Superior temporal gyrus (tissue), 1 donor: ENCODE measurements at regions not wholly inside any gene's neighbourhood (a gene's known extent, or its start where the extent isn't known, plus 50 kb on each side); places are given as distances from the start of the nearest gene placed in this dataset.

Experiments
- DNase-seq: peaks from one replicate; pipeline ENCODE4 v3.0.0-alpha.2; 2016; ENCODE audit errors: extremely low spot score

DNA sequence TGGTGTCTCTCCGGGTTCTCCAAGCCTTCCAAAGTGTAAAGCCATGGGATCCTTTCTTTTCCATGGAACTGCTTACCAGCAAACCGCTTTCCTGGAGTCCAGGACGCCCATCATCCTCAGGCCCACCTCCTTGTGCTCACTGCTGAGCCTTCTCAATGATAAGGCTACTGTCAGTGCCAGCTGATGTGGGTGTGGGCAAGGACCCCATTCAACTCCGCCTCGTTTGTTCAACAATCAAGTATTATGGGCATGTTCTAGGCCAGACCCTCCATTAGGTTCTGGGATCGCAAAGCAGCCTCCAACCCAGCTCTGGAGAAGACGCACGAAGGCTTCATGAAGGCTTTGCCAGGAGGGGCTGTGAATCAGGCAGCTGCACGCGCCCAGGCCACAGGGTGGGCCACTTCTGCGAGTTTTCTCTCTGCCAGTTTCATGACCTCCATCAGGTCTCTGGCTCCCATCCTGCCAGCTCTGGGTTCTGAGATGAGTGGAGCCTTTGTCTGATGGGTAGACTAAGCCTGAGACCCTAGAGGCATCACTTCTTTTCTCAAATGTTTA lies 177.1 kb downstream of the MRPL14 start:
- DNase-seq, result no peak

DNA sequence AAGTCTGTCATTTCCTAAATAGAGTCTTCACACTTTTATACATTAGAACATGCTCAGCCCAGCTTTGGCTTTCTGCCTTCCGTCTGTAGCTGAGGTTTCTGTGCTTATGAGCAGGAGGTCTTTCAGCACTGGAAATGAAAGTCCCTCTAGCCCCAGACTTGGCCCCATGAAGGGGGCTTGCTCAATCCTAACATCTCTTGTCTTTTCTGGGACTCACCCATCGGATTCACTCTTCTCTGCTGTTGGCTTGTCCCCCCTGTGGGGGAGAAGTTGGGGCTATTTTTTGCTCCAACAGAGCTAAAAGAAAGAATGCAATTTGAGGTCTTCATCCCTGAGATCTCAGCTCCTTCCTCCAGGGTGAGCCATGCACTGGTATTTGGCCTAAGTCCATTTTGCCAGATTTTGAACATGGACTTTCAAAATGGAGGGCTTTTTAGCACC lies 177.7 kb downstream of the MRPL14 start:
- no peak for DNase-seq

DNA sequence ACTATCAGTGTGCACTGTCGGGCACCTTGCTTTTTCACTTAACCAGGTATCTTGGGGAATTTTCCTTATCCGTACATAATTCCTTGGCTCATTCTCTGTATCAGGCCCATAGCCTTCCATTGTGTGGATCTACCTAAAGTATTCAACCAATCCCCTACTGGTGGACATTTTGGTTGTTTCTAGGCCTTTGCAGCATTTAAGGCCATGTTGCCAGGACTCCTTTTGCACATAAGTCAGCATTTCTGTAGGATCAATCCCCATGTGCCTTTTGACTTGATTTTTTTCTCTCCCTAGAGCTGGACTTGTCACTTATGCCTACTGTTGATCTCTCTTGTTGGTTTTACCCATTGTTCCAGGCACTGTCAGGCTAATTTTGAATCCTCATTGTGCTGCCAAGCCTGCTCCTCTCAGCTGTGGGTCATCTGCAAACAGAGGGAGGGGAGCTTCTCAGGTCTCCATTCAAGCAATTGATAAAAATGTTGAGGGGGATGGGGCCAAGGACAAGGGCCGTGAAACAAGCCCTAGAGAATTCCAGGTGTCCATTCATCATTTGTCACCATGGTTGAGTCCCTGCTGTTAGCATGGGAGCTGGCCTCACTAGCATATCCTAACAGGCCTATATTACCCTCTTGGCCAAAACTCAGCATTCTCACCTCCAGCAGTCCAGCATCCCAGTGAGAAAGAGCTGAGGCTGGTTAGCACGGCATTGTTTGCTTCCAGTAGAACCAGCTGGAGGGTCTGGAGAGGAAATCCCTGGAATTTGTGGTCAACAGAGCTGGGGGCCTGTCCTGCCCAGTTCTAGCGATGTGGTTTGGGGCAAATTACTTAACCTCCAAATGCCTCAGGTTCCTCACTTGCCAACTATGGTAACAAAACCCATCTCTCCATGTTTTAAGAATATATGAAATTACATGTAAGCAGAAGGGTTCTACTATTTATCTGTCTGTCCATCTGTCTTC lies 178.4 kb downstream of the MRPL14 start:
- no peak for DNase-seq

DNA sequence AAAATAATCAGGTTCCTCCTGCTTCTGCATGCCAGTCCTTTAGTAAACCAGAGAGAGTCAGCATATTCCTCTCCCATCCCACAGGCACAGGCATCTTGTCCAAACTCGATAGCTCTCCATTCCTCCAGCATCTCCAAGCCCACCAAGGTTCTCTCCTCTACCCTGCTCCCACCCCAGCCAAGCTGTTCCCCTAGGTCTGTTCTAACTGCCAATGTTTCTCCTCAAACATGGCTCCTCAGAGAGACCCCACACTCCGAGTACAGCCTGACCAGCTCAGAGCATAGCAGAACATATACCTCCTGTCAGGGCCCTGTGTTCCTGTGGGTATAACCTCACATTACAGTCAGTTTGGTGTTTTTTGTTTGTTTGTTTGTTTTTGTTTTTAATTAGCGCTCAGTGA lies 177.8 kb downstream of the VEGFA start:
- DNase-seq, result no peak

DNA sequence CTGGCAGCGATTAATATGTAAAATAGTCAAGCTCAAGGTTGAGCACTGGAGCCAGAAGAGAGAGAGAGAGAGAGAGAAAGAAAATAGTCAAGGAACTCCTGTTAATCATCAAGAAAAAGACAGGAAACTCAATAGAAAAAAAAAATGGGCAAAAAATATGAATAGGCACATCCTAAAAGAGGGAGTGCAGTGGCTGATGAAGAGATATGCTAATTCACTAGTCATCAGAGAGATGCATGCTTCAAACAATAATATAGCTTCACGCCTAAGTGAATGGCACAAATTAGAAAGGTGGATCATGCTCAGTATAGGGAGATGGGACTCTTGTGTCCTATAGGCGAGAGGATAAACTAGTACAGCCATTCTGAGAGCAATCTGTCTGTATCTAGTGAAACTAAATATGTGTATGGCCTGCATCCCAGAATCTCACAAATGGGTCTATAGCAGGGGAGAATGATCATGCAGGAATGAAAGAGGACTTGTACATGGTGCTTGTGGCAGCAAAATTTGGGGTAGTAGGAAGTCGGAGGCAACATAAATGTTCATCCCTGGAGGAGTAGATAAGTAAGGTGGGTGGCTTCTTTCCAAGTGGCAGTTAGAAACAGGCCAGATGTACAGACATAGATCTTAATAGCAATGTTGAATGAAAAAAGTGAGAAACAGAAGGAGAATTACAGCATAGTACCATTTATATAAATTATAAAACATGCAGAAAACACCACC lies 176.8 kb downstream of the VEGFA start:
- no peak for DNase-seq

DNA sequence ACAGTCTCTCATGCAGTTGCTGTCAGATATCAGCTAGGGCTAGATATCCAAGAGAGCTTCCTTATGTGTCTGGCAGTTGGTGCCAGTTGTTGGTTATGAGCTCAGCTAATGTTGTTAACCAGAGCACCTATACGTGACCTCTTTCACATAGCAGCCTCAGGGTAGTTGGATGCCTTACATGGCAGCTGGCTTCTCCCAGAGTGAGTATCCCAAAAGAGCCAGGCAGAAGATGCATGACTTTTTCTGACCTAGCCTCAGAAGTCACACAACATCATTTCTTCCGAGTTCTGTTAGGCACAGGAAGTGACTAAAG lies 175.7 kb downstream of the VEGFA start:
- DNase-seq, result no peak

DNA sequence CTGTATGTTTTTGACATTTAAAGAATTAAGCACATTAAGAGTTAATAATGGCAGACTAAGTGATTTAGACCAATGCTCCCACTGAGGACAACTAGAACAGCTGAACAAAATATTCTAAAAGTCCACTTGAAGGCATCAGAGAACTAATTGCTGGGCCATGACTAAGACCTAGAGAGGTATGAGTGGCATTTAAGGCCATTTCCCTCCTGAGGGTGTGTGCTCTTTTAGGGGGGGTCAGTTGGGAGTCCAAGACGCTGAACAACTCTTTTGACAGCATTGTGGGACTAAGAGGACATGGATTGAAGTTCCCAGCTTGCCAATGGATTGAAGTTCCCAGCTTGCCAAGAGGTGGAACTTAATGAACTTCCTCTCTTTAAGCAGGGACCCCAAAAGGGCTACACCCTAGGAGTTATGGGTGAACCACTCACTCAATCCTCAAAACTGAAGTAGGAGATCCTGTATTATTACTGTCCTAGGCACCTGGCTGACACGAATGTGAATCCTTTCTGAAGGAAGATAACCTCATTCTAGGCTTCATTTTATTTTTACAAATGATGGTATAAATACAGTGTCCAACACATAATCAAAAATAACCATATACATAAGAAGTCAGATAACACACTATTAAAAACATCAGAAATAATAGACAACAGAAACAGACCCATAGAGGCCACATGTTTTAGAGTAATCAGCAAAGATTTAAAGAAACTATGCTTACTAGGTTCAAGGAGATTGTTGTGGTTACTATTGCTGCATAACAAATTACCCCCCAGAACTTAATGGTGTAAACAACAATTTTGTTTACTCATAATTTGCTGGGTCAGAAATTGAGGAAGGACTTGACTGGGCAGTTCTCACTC lies 175.1 kb downstream of the VEGFA start:
- DNase-seq, result no peak

DNA sequence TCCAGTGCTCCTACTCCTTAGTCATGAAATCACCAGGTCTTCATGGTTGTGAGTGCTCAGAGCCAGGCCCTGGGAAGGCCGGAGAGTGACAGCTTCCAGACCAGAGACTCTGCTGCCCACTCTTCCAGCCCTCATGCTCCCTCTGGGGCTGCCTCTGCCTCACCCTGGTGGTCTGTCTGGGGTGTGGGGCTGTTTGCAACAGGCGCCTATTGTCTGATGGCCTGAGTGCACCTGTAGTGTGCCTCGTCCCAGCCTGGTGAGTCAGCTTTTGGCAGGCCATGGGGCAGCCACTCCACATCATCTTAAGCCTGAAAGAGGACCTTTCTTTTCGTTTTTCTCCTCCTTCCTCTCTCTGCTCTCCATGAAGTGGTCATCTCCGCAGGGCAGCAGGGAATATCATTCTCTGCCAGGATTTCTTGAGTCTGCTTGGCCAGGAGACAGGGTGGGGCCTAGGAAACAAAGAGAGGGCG lies 173.8 kb downstream of the VEGFA start:
- DNase-seq, result no peak

DNA sequence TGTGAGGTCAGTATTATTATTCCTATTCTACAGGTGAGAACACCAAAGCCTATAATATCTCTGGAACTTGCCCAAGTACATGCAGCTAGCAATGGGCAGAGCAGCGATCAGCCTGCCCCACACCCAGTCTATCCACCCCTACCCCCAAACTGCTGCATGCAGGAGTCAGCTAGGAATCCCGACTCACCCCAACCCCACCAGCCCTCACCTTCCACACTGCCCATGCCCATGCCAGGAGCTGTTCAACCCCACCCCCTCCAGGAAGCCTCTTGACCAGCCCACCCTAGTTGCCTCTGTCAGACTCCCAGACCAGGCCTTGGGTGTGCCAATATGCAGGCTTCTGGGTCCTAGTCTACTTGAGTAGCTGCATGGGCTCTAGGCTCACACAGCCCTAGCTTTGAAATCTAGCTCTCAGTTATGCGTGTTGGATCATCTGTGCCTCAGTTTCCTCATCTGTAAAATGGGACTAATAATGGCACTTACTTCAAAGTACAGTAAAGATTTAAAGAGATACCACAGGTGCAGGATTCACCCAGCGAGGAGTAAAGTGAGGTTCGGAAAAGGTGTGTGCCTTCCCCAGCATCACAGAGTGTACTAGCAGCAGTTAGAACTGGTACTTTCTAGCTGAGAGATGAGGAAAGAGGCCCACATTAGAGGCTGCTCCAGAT lies 173.2 kb downstream of the VEGFA start:
- DNase-seq, result no peak

DNA sequence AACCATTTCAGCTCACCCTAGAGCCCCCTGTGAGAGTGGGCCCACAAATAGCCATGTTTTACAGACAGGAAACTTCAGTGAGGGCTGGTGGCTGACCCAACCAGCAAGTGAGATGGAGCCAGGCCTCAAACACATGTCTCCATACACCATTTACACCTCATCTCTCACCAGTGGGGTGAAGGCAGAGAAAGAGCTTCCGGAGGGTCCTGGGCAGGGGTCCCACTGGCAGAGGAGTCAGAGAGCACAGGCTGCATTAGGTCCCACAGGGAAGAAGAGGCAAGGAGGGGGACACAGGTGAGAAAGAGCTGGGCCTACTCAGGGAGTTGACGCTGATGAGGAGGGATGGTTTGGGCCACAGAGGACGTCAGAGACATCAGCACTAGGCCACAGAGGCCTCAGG lies 172.6 kb downstream of the VEGFA start:
- no peak for DNase-seq

DNA sequence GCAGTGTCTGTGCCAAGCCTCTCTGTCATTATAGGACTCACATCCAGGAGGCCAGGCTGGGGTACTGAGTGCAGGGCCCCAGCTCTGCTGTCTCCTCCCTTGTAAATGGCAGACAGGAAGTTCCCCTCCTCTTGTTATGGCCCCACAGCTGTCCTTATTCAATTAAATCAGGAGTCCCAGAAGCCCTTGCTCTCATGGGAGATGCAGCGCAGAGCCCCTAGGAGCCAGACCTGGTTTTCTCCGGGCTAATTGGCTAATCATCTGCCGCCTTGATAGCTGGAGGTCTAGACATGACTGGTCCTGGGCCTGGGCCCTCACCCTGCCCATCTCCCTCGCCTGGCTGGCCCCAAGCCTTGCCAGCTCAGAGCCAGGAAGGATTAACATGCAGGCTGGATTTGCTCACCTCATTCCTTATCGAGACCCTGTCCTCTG lies 172.0 kb downstream of the VEGFA start:
- no peak for DNase-seq

DNA sequence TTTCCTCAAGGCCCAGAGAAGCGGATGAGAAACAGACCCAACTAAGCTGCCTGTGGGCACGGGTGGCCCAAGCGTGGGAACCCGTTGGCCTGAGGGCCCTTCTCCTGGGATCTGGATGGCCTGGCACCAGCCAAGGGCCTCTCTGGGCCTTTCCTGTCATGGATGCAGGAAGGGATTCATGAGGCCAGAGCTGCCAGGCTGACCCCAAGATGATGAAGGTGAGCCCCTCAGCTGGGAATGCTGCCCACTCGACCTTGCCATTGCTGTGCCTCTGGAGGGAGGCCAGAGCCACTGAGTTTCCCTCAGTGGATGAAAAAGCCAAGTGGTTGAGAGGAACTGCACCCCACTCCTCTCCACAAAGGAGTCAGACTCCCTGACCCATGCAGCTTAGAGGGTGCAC lies 171.2 kb downstream of the VEGFA start:
- no peak for DNase-seq

DNA sequence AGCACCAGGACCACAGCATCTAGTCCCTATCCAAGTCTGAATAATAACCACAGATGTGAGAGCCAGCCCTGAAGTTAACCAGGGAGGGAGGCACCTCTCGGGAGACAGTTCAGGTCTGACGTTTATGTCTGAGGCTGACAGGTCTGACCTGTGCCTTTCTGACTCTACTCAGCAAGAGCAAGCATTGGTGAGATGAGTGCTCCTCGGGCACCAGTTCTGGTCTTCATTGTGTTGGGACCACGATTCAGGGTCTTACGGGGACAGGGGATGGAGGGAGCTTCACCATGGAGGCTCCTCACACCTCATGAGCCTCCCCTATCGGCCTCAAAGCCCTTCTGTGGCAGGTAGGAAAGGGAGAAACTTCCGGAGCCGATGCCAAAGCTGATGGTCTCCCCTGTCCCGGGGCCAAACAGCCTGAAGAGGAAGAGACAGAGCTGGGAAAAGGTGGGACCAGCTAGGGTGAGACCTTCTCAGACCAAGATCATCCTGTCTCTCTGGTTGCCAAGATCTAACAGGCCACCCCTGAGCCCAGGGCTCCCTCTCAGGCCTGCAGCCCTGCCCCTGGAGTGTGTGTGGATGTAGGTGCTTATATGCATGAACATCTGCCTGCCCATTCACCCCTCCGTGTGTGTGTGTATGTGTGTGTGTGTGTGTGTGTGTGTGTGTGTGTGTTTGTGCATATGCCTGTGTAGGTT lies 170.5 kb downstream of the VEGFA start:
- DNase-seq, result no peak

DNA sequence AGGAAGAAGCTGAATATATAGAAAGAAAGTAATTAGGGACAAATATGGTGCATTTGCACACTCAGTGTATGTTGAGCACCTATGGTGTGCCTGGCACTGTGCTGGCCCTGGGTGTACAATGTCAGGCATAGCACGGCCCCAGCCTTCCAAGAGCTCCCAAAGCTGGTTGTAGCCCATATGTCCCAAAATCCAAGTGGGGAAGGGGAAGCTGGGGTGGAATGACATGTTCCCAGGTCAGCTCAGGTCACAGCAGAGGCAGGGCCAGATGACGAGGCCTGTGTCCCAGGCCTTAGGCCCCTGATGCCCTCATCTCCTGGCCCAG lies 170.0 kb downstream of the VEGFA start:
- DNase-seq, result no peak

DNA sequence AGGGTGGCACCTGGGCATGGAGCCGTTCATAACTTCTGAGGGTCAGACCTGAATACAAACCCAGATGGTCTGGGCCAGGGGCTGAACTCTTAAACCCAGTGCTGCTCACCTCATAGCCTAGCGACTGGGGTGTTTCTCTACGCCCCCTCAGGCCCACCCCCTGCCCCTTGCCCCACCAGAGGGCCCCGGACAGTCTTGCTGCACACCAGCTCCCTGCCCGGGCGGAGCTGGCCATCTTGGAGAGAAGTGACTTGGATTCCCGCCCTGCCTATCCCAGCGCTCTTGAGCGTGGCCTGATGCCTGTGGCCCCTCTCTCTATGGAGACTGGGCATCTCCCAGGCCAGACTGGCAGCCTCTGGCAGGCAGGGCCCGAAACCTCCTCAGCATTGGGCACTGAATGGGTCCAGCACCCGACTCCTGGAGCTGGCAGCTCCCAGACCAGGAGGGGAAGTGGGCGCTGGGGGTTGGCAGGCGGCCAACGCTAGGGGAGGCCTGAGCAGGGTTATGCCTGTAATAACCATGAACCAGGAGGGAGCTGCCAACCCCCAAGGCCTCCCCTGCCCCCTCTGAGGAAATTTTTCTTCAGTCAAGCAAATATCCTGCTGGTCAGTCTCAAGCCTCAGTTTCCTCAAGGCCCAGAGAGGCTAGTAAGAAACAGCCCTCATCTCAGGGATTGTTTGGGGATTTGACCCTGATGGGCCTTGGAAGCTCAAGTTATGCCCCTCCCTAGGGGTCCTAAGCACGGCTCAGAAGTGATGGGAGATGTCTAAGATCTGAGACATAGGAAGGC lies 169.5 kb downstream of the VEGFA start:
- no peak for DNase-seq

DNA sequence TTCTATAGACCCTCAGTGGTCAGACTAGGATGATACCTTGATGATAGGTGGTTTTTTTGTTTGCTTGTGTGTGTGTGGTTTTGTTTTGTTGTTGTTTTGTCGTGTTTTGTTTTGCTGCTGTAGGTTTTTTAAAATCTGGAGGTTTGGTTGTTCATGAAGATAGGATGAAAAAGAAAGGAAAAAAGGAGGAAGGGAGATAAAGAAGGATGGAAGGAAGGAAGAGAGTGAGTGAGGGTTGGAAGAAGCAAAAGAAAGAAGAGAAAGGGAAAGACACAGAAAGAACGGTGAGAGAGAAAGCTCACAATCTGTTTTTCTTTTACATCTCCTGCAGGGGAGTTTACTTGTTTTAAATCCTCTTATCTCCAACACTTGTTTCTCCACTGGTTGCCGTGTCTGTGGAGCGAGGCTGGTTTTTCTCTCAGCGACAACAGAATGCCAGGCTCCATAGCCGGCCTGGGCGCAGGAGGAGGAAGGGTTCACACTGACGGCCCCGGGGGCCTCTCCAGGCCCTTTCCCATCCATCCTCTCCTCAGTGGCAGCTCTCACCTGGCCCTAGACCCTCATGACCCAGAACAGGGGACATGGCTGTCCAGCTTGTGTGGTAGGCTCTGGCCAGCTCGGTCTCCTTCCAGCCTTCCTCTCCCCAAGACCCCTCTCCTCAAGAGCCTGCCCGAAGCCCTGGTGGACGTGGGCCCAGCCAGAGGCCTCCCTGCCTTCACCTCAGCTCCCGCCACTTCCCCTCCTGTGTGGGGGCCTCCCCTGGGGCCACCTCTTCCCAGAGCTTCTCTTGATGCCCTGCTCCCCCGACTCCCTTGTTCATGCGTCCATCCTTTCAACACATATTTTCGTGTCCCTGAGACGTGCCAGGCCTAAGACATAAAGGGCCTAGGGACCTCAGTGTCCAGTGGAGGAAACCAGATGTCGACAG lies 168.4 kb downstream of the VEGFA start:
- DNase-seq, result no peak

DNA sequence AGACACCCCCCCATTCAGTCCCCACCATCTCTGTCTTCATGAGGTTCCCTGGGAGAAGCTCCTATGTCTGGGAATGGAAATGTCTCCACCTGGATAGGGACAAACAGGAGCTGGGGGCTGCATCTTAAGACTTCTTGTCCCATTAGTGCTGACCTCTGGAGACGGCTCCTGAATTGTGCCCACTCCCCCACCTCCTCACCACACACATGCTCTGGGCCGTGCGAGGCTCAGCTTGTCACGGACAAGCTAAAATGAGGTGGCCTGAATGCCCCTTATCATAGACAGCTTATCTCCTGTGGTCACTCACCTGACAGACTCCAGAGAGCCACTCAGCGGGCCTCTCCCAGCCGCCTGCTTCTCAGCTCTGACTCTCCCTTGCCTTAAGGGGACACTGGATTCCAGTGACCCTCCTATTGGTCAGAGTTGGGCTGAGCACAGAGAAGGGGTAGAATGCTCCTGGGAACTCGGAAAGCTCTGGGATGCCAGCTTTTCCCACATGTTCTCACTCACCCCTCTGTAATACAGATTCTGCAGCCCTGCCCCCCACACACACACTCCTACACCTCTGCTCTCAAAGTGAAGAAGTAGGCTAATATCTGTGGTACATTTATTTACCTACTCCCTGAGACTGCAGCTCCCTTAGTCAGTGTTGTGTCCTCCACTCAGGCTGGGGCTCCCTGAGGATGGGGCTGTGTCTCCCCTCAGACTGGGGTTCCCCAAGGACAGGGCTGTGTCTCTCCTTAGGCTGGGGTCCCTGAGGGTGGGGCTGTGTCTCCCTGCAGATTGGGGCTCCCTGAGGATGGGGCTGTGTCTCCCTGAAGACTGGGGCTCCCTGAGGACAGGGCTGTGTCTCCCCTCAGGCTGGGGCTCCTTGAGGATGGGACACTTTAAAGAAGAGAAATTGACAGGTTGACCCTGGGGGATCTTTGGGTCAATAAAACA lies 167.5 kb downstream of the VEGFA start:
- DNase-seq, result no peak

DNA sequence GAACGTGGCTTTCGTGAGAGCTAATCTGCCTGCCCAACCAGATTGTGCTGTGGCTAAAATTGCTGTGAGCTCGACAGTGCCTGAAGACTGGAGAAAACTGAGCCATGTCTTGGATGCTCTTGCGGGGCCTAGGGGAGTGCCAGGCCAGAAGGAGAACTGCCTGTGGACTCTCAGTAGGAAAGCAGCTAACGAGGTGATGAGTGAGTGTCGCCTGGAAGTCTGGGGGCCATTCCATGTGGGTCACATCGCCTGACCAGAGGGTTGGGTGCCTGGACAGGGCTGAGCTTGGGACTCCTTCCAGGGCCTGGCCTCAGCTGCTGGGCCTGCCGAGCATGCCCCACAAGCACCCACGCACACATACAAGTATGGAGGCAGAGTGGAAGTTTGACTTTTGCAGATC lies 166.5 kb downstream of the VEGFA start:
- DNase-seq, result no peak
